CD14-positive monocyte (primary cell): ENCODE measurements at regions not wholly inside any gene's neighbourhood (a gene's known extent, or its start where the extent isn't known, plus 50 kb on each side); places are given as distances from the start of the nearest gene placed in this dataset.
"Not testable (repeated sequence)": the region's sequence is repeated elsewhere in the genome, so short reads cannot be mapped to it uniquely, and the experiment has no call there.

Source experiments
- DNase-seq, 3 donors: peaks; one replicate each; pipeline ENCODE4 v3.0.0-alpha.2; 2011 to 2022
- H2AFZ ChIP-seq: 2 replicates; pipeline ENCODE4 v1.6.0; 2012; ENCODE audit warnings: mild to moderate bottlenecking, low read depth, low read length, inconsistent platforms; ENCODE audit not compliant: insufficient read depth, poor library complexity, severe bottlenecking
- H3K27ac ChIP-seq, 2 donors: 1 replicate in 1 of 2; 2 replicates in 1 of 2; pipeline ENCODE4 v1.5.1; 2012 to 2013; ENCODE audit warnings: low read length in 2 of 2, control low read depth in 1 of 2, inconsistent platforms in 1 of 2, low read depth in 1 of 2, mild to moderate bottlenecking in 1 of 2
- H3K27me3 ChIP-seq, 2 donors: one replicate each; pipeline versions ENCODE4 v1.6.0 to v1.6.1; 2011 to 2013; ENCODE audit warnings: low read length in 2 of 2; ENCODE audit not compliant: control insufficient read depth in 2 of 2, insufficient read depth in 2 of 2
- H3K36me3 ChIP-seq, 2 donors: replicated peaks in 1 of 2; 1 replicate in 1 of 2; 2 replicates in 1 of 2; pipeline versions ENCODE4 v1.5.1 to v1.6.1; 2012 to 2013; ENCODE audit warnings: low read length in 2 of 2, control low read depth in 1 of 2, inconsistent platforms in 1 of 2, mild to moderate bottlenecking in 1 of 2; ENCODE audit not compliant: insufficient read depth in 2 of 2, control insufficient read depth in 1 of 2
- H3K4me1 ChIP-seq, 2 donors: 1 replicate in 1 of 2; 2 replicates in 1 of 2; pipeline versions ENCODE4 v1.5.1 to v1.6.1; 2012 to 2013; ENCODE audit warnings: low read length in 2 of 2, control low read depth in 1 of 2, inconsistent platforms in 1 of 2, mild to moderate bottlenecking in 1 of 2, moderate library complexity in 1 of 2; ENCODE audit not compliant: insufficient read depth in 2 of 2, control insufficient read depth in 1 of 2
- H3K4me2 ChIP-seq: replicated peaks from 2 replicates; pipeline ENCODE3; 2012; ENCODE audit warnings: low read length, moderate library complexity, mild to moderate bottlenecking; ENCODE audit not compliant: poor library complexity, severe bottlenecking; ENCODE audit errors: extremely low read depth
- H3K4me3 ChIP-seq, 3 experiments: fragments of 200-600 bp in 1 of 3; sonication (generic) in 1 of 3; replicated peaks in 1 of 3; 1 replicate in 2 of 3; 2 replicates in 1 of 3; pipeline ENCODE4 v1.5.1; 2011 to 2013; ENCODE audit warnings: low read length in 3 of 3, mild to moderate bottlenecking in 3 of 3, control low read depth in 2 of 3, low read depth in 2 of 3, inconsistent platforms in 1 of 3, moderate library complexity in 1 of 3
- H3K79me2 ChIP-seq: 2 replicates; pipeline ENCODE4 v1.6.0; 2012; ENCODE audit warnings: mild to moderate bottlenecking, control low read depth, inconsistent platforms, low read length, moderate library complexity; ENCODE audit not compliant: insufficient read depth
- H3K9ac ChIP-seq: 2 replicates; pipeline ENCODE4 v1.6.0; 2017; ENCODE audit warnings: low read length, mild to moderate bottlenecking; ENCODE audit not compliant: insufficient read depth, poor library complexity, severe bottlenecking
- H3K9me3 ChIP-seq, 2 donors: replicated peaks in 1 of 2; 1 replicate in 1 of 2; 2 replicates in 1 of 2; pipeline versions ENCODE4 v1.5.1 to v1.6.1; 2012 to 2013; ENCODE audit warnings: low read length in 2 of 2, control low read depth in 1 of 2; ENCODE audit not compliant: control insufficient read depth in 1 of 2, insufficient read depth in 1 of 2
- H4K20me1 ChIP-seq: 2 replicates; pipeline ENCODE4 v1.6.0; 2012; ENCODE audit warnings: mild to moderate bottlenecking, low read length, control low read depth, moderate library complexity; ENCODE audit not compliant: insufficient read depth
- H3K27ac Mint-ChIP-seq, 7 donors: one replicate each; pipeline ENCODE4 v1.8.0; 2020; ENCODE audit warnings: mild to moderate bottlenecking in 7 of 7, mixed read lengths in 7 of 7, moderate library complexity in 6 of 7, inconsistent platforms in 2 of 7
- H3K27me3 Mint-ChIP-seq, 3 donors: one replicate each; pipeline ENCODE4 v1.8.0; 2021 to 2022; ENCODE audit warnings: low read depth in 3 of 3, mild to moderate bottlenecking in 3 of 3, mixed read lengths in 3 of 3, moderate library complexity in 3 of 3, inconsistent platforms in 1 of 3
- H3K36me3 Mint-ChIP-seq, 2 donors: one replicate each; pipeline ENCODE4 v1.8.0; 2020; ENCODE audit warnings: mixed read lengths in 2 of 2, inconsistent platforms in 1 of 2, mild to moderate bottlenecking in 1 of 2
- H3K4me1 Mint-ChIP-seq: one replicate; pipeline ENCODE4 v1.8.0; 2020; ENCODE audit warnings: mild to moderate bottlenecking, mixed read lengths
- H3K4me3 Mint-ChIP-seq, 2 donors: one replicate each; pipeline ENCODE4 v1.8.0; 2020; ENCODE audit warnings: mild to moderate bottlenecking in 2 of 2, mixed read lengths in 2 of 2, moderate library complexity in 1 of 2
- H3K9me3 Mint-ChIP-seq, 7 donors: one replicate each; pipeline ENCODE4 v1.8.0; 2020 to 2022; ENCODE audit warnings: mixed read lengths in 7 of 7, mild to moderate bottlenecking in 6 of 7, moderate library complexity in 6 of 7, inconsistent platforms in 2 of 7
- WGBS: methylation state at CpG from one replicate; pipeline ENCODE4 v1.1.5; 2013; ENCODE audit warnings: missing lambda C conversion rate; ENCODE audit not compliant: insufficient coverage; 5-methylcytosine and 5-hydroxymethylcytosine counted together
- intact Hi-C, 2 donors: fragments of 100-400 bp; cut with micrococcal nuclease; formaldehyde crosslinking; loops; one replicate each; pipeline versions ENCODE4 v1.15.0 to v1.15.1; 2023
- TF ChIP-seq, protein P1 (sequence below): fragments of 200-600 bp; IDR thresholded peaks from one replicate; pipeline ENCODE4 v1.8.0; 2022; ENCODE audit warnings: antibody characterized with exemption, mild to moderate bottlenecking

DNA sequence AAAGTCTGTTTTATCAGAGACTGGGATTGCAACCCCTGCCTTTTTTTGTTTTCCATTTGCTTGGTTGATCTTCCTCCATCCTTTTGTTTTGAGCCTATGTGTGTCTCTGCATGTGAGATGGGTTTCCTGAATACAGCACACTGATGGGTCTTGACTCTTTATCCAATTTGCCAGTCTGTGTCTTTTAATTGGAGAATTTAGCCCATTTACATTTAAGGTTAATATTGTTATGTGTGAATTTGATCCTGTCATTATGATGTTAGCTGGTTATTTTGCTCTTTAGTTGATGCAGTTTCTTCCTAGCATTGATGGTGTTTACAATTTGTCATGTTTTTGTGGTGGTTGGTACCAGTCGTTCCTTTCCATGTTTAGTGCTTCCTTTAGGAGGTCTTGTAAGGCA, 64.1 kb downstream of the GPR88 start:
- H4K20me1 ChIP-seq, H3K9me3 ChIP-seq, intact Hi-C loops, H3K4me3 Mint-ChIP-seq, H3K79me2 ChIP-seq, H2AFZ ChIP-seq, H3K4me2 ChIP-seq, H3K36me3 ChIP-seq, DNase-seq, H3K4me1 Mint-ChIP-seq, H3K27ac Mint-ChIP-seq, H3K27me3 Mint-ChIP-seq, H3K36me3 Mint-ChIP-seq, H3K27ac ChIP-seq, H3K9ac ChIP-seq, H3K27me3 ChIP-seq, H3K4me1 ChIP-seq, H3K4me3 ChIP-seq: not testable (repeated sequence)
- WGBS = 60% methylated on average over 1 of the region's 1 CpG
- H3K9me3 Mint-ChIP-seq = peaks cover 19 to 40% (median 30%) of the 10 kb centered on the region in 7 donors

DNA sequence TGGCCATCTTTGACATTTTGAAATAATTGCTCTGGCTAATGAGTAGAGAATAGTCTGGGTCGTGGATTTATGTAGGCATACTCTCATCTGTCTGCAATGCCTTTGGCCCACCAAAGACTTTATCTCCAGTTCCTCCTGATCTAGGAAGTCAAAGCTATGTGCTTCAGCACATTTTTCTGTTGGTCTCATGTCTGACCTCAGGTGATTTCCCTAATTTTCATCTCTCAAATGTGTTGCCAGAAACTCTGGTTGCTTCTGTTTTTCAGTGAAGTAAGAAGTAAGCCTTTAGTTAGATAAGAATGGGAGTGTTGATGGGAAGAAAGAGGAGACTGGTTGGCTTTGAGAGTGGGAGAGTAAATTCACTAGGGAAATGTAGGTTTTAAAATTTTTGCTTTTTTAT, 66.4 kb downstream of the GPR88 start:
- Histone ChIP-seq H3K27me3 (no peaks in the 10 kb centered on the region), H2AFZ (no peak overlapping the region), H3K36me3 (no peaks in the 10 kb centered on the region), H3K4me2 (no peak overlapping the region), H3K9ac (no peak overlapping the region), H3K27ac (no peak overlapping the region), H4K20me1 (no peaks in the 10 kb centered on the region), H3K9me3 (peaks cover 0 to 5% of the 10 kb centered on the region in 2 donors), H3K4me1 (no peaks in the 10 kb centered on the region), H3K79me2 (no peaks in the 10 kb centered on the region), H3K4me3 (no peak overlapping the region)
- Mint-ChIP-seq H3K9me3 (peaks cover 19 to 39% (median 29%) of the 10 kb centered on the region in 7 donors), H3K4me3 (no peak overlapping the region), H3K36me3 (peaks cover 0 to 3% of the 10 kb centered on the region in 2 donors), H3K27me3 (peaks cover 0 to 2% (median 0%) of the 10 kb centered on the region in 3 donors), H3K4me1 (no peaks in the 10 kb centered on the region), H3K27ac (no peak overlapping the region)
- WGBS = no CpG with 5 or more reads among the region's 1 CpG
- no peak for DNase-seq
- intact Hi-C loops = no loop called here
- TF ChIP-seq, protein P1, sequence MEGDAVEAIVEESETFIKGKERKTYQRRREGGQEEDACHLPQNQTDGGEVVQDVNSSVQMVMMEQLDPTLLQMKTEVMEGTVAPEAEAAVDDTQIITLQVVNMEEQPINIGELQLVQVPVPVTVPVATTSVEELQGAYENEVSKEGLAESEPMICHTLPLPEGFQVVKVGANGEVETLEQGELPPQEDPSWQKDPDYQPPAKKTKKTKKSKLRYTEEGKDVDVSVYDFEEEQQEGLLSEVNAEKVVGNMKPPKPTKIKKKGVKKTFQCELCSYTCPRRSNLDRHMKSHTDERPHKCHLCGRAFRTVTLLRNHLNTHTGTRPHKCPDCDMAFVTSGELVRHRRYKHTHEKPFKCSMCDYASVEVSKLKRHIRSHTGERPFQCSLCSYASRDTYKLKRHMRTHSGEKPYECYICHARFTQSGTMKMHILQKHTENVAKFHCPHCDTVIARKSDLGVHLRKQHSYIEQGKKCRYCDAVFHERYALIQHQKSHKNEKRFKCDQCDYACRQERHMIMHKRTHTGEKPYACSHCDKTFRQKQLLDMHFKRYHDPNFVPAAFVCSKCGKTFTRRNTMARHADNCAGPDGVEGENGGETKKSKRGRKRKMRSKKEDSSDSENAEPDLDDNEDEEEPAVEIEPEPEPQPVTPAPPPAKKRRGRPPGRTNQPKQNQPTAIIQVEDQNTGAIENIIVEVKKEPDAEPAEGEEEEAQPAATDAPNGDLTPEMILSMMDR = no peak
